ENCODE measurements at regions not wholly inside any gene's neighbourhood (a gene's known extent, or its start where the extent isn't known, plus 50 kb on each side); places are given as distances from the start of the nearest gene placed in this dataset.

DNA sequence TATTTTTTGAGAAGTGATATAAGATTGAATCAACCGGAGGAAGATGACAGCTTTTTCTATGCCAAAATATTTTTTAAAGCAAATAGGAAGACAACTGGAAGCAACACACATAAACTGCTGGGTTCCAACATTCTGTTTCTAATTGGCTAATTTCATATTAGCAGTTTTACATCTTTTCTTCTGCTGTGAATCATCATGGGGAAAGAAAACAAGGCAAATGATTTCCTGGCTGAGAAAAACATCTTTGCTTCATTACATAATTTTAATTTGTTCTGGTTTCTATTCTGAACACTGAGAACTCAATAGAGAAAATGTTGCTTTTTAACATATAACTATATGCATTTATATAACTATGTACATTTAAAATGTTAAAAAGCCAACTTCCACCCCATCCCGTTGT, 2518.5 kb downstream of the ARAP2 start:
- H3K4me1 ChIP-seq (ENCODE audit: control insufficient read depth in 1 of 2, insufficient read depth in 2 of 2, low read length in 2 of 2) = no peaks in the 10 kb centered on the region
- H3K36me3 ChIP-seq (ENCODE audit: control insufficient read depth in 1 of 2, insufficient read depth in 2 of 2, low read length in 2 of 2) = no peaks in the 10 kb centered on the region
- H3K4me3 ChIP-seq (replicated peaks in 1 of 2; ENCODE audit: low read depth in 1 of 2, low read length in 2 of 2) = no peak overlapping the region
- H3K79me2 ChIP-seq (ENCODE audit: insufficient read depth, low read length) = no peaks in the 10 kb centered on the region
- no peak for ATAC-seq
- CTCF ChIA-PET = no interaction called here
- no peaks in the 10 kb centered on the region for H3K27me3 ChIP-seq (ENCODE audit: insufficient read depth, low read length)
- H3K9me2 ChIP-seq (ENCODE audit: insufficient read depth) = no peaks in the 10 kb centered on the region
- no peak overlapping the region for H2AFZ ChIP-seq (ENCODE audit: low read depth, low read length, poor library complexity, severe bottlenecking)
- DNase-seq (ENCODE audit: low read depth, low spot score) = no peak
- POLR2A ChIA-PET = no interaction called here
- RAD21 ChIA-PET (ENCODE audit: low non-redundant PET in 1 of 2, low total read pairs in 2 of 2, uncharacterized antibody in 2 of 2, unreplicated experiment in 2 of 2) = interaction anchor here in 1 of 2 experiments (0.6 kb wide), 1 partner anchor 147 kb away, joined by 3 read pairs; no protein-coding TSS in a partner anchor
- intact Hi-C loops (cut with micrococcal nuclease) = no loop called here
- no peak for TF ChIP-seq SRF (IDR thresholded peaks at IDR 0.05; ENCODE audit: low read depth)
- TF ChIP-seq SP1 (IDR thresholded peaks at IDR 0.05; ENCODE audit: low read depth) = no peak
- TF ChIP-seq ATF3 (IDR thresholded peaks at IDR 0.05) = no peak
- no peak for TF ChIP-seq MAX (IDR thresholded peaks at IDR 0.05)
- no peaks in the 10 kb centered on the region for H4K20me1 ChIP-seq (ENCODE audit: insufficient read depth)
- no peaks in the 10 kb centered on the region for H3K9me3 ChIP-seq (ENCODE audit: control insufficient read depth in 1 of 2, insufficient read depth in 1 of 2, low read depth in 1 of 2, low read length in 2 of 2)
- H3K27ac ChIP-seq (ENCODE audit: low read depth, low read length) = no peak overlapping the region
- no peak overlapping the region for H3K9ac ChIP-seq (ENCODE audit: low read length)
- no TSS peak for BruUV-seq (replicated peaks)
- H3K4me2 ChIP-seq (ENCODE audit: low read length) = no peak overlapping the region

DNA sequence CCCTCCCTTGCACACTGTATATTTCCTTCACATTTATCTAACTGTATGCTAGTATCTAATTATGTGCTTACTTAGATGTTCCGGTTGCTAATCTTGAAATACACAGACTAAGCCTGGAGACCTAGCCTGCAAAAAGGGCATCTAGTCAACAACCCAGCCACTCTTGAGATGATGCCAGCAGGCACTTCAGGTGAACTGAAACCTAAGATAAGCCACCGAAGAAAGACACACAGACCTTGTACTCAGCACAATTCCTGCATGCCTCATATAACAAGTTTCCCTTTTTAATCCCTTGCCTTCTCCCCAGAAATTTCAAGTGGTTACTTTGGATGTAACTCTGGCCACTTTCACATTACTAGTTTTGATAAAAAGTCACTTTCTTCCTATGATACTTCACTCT, 2506.6 kb downstream of the ARAP2 start:
- BruUV-seq (replicated peaks) = no TSS peak
- Histone ChIP-seq H3K9ac (ENCODE audit: low read length) (no peak overlapping the region), H3K27me3 (ENCODE audit: insufficient read depth, low read length) (no peaks in the 10 kb centered on the region), H4K20me1 (ENCODE audit: insufficient read depth) (no peaks in the 10 kb centered on the region), H3K4me2 (ENCODE audit: low read length) (no peak overlapping the region), H3K9me2 (ENCODE audit: insufficient read depth) (no peaks in the 10 kb centered on the region), H3K4me3 (replicated peaks in 1 of 2; ENCODE audit: low read depth in 1 of 2, low read length in 2 of 2) (no peak overlapping the region), H3K27ac (ENCODE audit: low read depth, low read length) (no peak overlapping the region), H3K4me1 (ENCODE audit: control insufficient read depth in 1 of 2, insufficient read depth in 2 of 2, low read length in 2 of 2) (no peaks in the 10 kb centered on the region), H3K9me3 (ENCODE audit: control insufficient read depth in 1 of 2, insufficient read depth in 1 of 2, low read depth in 1 of 2, low read length in 2 of 2) (no peaks in the 10 kb centered on the region), H2AFZ (ENCODE audit: low read depth, low read length, poor library complexity, severe bottlenecking) (no peak overlapping the region), H3K36me3 (ENCODE audit: control insufficient read depth in 1 of 2, insufficient read depth in 2 of 2, low read length in 2 of 2) (no peaks in the 10 kb centered on the region), H3K79me2 (ENCODE audit: insufficient read depth, low read length) (no peaks in the 10 kb centered on the region)
- CTCF ChIA-PET = no interaction called here
- RAD21 ChIA-PET (ENCODE audit: low non-redundant PET in 1 of 2, low total read pairs in 2 of 2, uncharacterized antibody in 2 of 2, unreplicated experiment in 2 of 2) = no interaction called here
- no peak for ATAC-seq
- intact Hi-C loops (cut with micrococcal nuclease) = no loop called here
- TF ChIP-seq MAX (IDR thresholded peaks at IDR 0.05) (no peak), SRF (IDR thresholded peaks at IDR 0.05; ENCODE audit: low read depth) (no peak), POLR2A (IDR thresholded peaks at IDR 0.05; ENCODE audit: borderline replicate concordance, extremely low read depth, insufficient read depth, insufficient read length) (no peak)
- POLR2A ChIA-PET = no interaction called here
- no peak for DNase-seq (ENCODE audit: low read depth, low spot score)

Data from HCT116 (cell line).